H1 (cell line): ENCODE measurements at regions not wholly inside any gene's neighbourhood (a gene's known extent, or its start where the extent isn't known, plus 50 kb on each side); places are given as distances from the start of the nearest gene placed in this dataset.

ENCODE experiments used
- CTCF ChIA-PET: fragments of 300-600 bp; sonication (Branson Sonifier 250); formaldehyde crosslinking; loops from one replicate; lab custom pipeline; 2021; ENCODE audit not compliant: partially characterized antibody; lab: Charles Lee
- POLR2A ChIA-PET: fragments of 300-600 bp; sonication (Branson Sonifier 250); formaldehyde crosslinking; loops from one replicate; lab custom pipeline; 2021; ENCODE audit warnings: inconsistent platforms; ENCODE audit not compliant: partially characterized antibody; lab: Charles Lee
- DNase-seq, 2 experiments: peaks; one replicate each; pipeline versions ENCODE4 v3.0.0 to v3.0.0-alpha.2; 2010 to 2022; ENCODE audit warnings: low spot score in 2 of 2, low read depth in 1 of 2, mixed read lengths in 1 of 2
- FAIRE-seq: peaks from 2 replicates; lab custom pipeline; 2011; peaks lifted over from hg19 to GRCh38; lab: Jason Lieb, UNC
- H2AFZ ChIP-seq: 2 replicates; pipeline ENCODE4 v1.8.1; 2012; ENCODE audit warnings: low read length, inconsistent platforms
- H2AK5ac ChIP-seq: 2 replicates; pipeline ENCODE4 v1.6.1; 2013; ENCODE audit warnings: low read depth, low read length
- H2BK120ac ChIP-seq: replicated peaks from 2 replicates; pipeline ENCODE3; 2013; ENCODE audit warnings: low read depth, low read length, inconsistent platforms
- H2BK12ac ChIP-seq: 2 replicates; pipeline ENCODE4 v1.6.1; 2013; ENCODE audit warnings: low read depth, low read length
- H2BK15ac ChIP-seq: 2 replicates; pipeline ENCODE4 v1.6.1; 2013; ENCODE audit warnings: low read length
- H2BK20ac ChIP-seq: 2 replicates; pipeline ENCODE4 v1.6.1; 2013; ENCODE audit warnings: low read length
- H2BK5ac ChIP-seq: 2 replicates; pipeline ENCODE4 v1.6.1; 2013; ENCODE audit warnings: low read depth, low read length
- H3K14ac ChIP-seq: 2 replicates; pipeline ENCODE4 v1.6.1; 2013; ENCODE audit warnings: inconsistent platforms; ENCODE audit not compliant: insufficient read length
- H3K18ac ChIP-seq: 2 replicates; pipeline ENCODE4 v1.6.1; 2013; ENCODE audit warnings: low read length; ENCODE audit errors: extremely low read depth
- H3K23ac ChIP-seq: 2 replicates; pipeline ENCODE4 v1.6.1; 2013; ENCODE audit warnings: inconsistent platforms; ENCODE audit not compliant: insufficient read length
- H3K23me2 ChIP-seq: 2 replicates; pipeline ENCODE4 v1.6.1; 2013; ENCODE audit warnings: low read depth, low read length
- H3K27ac ChIP-seq: 2 replicates; pipeline ENCODE4 v1.6.1; 2011; ENCODE audit warnings: low read depth, low read length, inconsistent platforms
- H3K27me3 ChIP-seq, 4 experiments: replicated peaks in 1 of 4; 1 replicate in 1 of 4; 2 replicates in 3 of 4; pipeline versions ENCODE4 v1.6.1 to v1.8.1; 2011 to 2013; ENCODE audit warnings: low read length in 3 of 4, mild to moderate bottlenecking in 3 of 4, inconsistent platforms in 2 of 4, mixed read lengths in 2 of 4, moderate library complexity in 1 of 4; ENCODE audit not compliant: control insufficient read depth in 3 of 4, insufficient read depth in 3 of 4; ENCODE audit errors: extremely low read depth in 1 of 4
- H3K36me3 ChIP-seq, 4 experiments: 2 replicates each; pipeline versions ENCODE4 v1.6.1 to v1.8.1; 2011 to 2013; ENCODE audit warnings: mild to moderate bottlenecking in 4 of 4, low read length in 3 of 4, moderate library complexity in 2 of 4, control low read depth in 1 of 4, inconsistent platforms in 1 of 4; ENCODE audit not compliant: insufficient read depth in 4 of 4, control insufficient read depth in 2 of 4
- H3K4ac ChIP-seq: replicated peaks from 2 replicates; pipeline ENCODE3; 2013; ENCODE audit warnings: low read length, low read depth, mixed read lengths, inconsistent platforms; ENCODE audit not compliant: insufficient read length
- H3K4me1 ChIP-seq, 4 experiments: replicated peaks in 1 of 4; 1 replicate in 1 of 4; 2 replicates in 3 of 4; pipeline versions ENCODE4 v1.6.1 to v1.8.1; 2011 to 2013; ENCODE audit warnings: low read length in 3 of 4, inconsistent platforms in 2 of 4, mixed read lengths in 1 of 4; ENCODE audit not compliant: insufficient read depth in 4 of 4, control insufficient read depth in 3 of 4
- H3K4me2 ChIP-seq, 2 experiments: 2 replicates each; pipeline versions ENCODE4 v1.6.1 to v1.8.1; 2011 to 2013; ENCODE audit warnings: low read depth in 2 of 2, low read length in 2 of 2, control low read depth in 1 of 2, inconsistent platforms in 1 of 2, mild to moderate bottlenecking in 1 of 2; ENCODE audit not compliant: insufficient read depth in 1 of 2
- H3K4me3 ChIP-seq, 4 experiments: fragments of 200-600, 300-600 bp in 1 of 4; sonication (generic), shearing (Covaris generic), sonication (Bioruptor Twin) in 1 of 4; 2 replicates each; pipeline versions ENCODE4 v1.5.1 to v1.8.1; 2011 to 2016; ENCODE audit warnings: low read length in 4 of 4, low read depth in 3 of 4, control low read depth in 2 of 4, inconsistent platforms in 2 of 4, mild to moderate bottlenecking in 2 of 4, mixed read lengths in 1 of 4, moderate library complexity in 1 of 4; ENCODE audit not compliant: insufficient read depth in 2 of 4; ENCODE audit errors: extremely low read depth in 1 of 4
- H3K56ac ChIP-seq: replicated peaks from 2 replicates; pipeline ENCODE3; 2013; ENCODE audit warnings: low read depth, mild to moderate bottlenecking, mixed read lengths, low read length, inconsistent platforms; ENCODE audit not compliant: insufficient read length
- H3K79me1 ChIP-seq: 2 replicates; pipeline ENCODE4 v1.6.1; 2013; ENCODE audit warnings: low read depth, low read length, control low read depth
- H3K79me2 ChIP-seq, 2 experiments: 2 replicates each; pipeline versions ENCODE4 v1.6.1 to v1.8.1; 2012 to 2013; ENCODE audit warnings: low read length in 2 of 2, mild to moderate bottlenecking in 2 of 2, inconsistent platforms in 1 of 2; ENCODE audit not compliant: insufficient read depth in 2 of 2, control insufficient read depth in 1 of 2
- H3K9ac ChIP-seq, 4 experiments: replicated peaks in 1 of 4; 1 replicate in 1 of 4; 2 replicates in 3 of 4; pipeline versions ENCODE4 v1.6.1 to v1.8.1; 2011 to 2013; ENCODE audit warnings: low read depth in 3 of 4, low read length in 3 of 4, control low read depth in 2 of 4, mild to moderate bottlenecking in 2 of 4, moderate library complexity in 2 of 4, inconsistent platforms in 1 of 4; ENCODE audit errors: extremely low read depth in 1 of 4
- H3K9me3 ChIP-seq, 2 experiments: 2 replicates each; pipeline versions ENCODE4 v1.6.1 to v1.8.1; 2012 to 2013; ENCODE audit warnings: mild to moderate bottlenecking in 2 of 2, moderate library complexity in 2 of 2, control low read depth in 1 of 2, inconsistent platforms in 1 of 2, low read depth in 1 of 2, low read length in 1 of 2, mixed read lengths in 1 of 2; ENCODE audit not compliant: insufficient read depth in 2 of 2
- H4K20me1 ChIP-seq, 2 experiments: replicated peaks in 1 of 2; 2 replicates each; pipeline versions ENCODE3 to v1.8.1; 2011 to 2013; ENCODE audit warnings: inconsistent platforms in 2 of 2, low read length in 2 of 2, mild to moderate bottlenecking in 1 of 2; ENCODE audit not compliant: insufficient read depth in 2 of 2, control insufficient read depth in 1 of 2
- H4K5ac ChIP-seq: 2 replicates; pipeline ENCODE4 v1.6.1; 2013; ENCODE audit warnings: low read length, low read depth, mixed read lengths, inconsistent platforms; ENCODE audit not compliant: insufficient read length
- H4K8ac ChIP-seq: 2 replicates; pipeline ENCODE4 v1.8.0; 2013; ENCODE audit warnings: mild to moderate bottlenecking, moderate library complexity, low read length, inconsistent platforms; ENCODE audit not compliant: insufficient read depth; ENCODE audit errors: extremely low read depth
- H4K91ac ChIP-seq: replicated peaks from 2 replicates; pipeline ENCODE3; 2013; ENCODE audit warnings: low read length, mixed read lengths, inconsistent platforms; ENCODE audit not compliant: insufficient read length
- BCL11A ChIP-seq, 2 experiments: IDR thresholded peaks; one replicate each; pipeline ENCODE4 v1.6.1; 2011; ENCODE audit warnings: low read depth in 2 of 2, low read length in 2 of 2, mild to moderate bottlenecking in 2 of 2
- CEBPB ChIP-seq: IDR thresholded peaks from 2 replicates; pipeline ENCODE4 v1.6.1; 2012; ENCODE audit warnings: low read depth, low read length
- FOSL1 ChIP-seq: IDR thresholded peaks from 2 replicates; pipeline ENCODE4 v1.6.1; 2011; ENCODE audit warnings: mild to moderate bottlenecking, low read depth, low read length, moderate library complexity; ENCODE audit not compliant: insufficient read depth
- GTF2F1 ChIP-seq: IDR thresholded peaks from 2 replicates; pipeline ENCODE4 v1.6.1; 2012; ENCODE audit warnings: low read depth, low read length, improper control_type of control experiment, borderline replicate concordance
- NANOG ChIP-seq: IDR thresholded peaks from 2 replicates; pipeline ENCODE4 v1.6.1; 2011; ENCODE audit warnings: low read length, low read depth, mild to moderate bottlenecking, inconsistent platforms; ENCODE audit not compliant: insufficient read depth, poor library complexity, severe bottlenecking
- RAD21 ChIP-seq, 2 experiments: IDR thresholded peaks in 1 of 2; conservative IDR thresholded peaks in 1 of 2; 2 replicates each; pipeline ENCODE4 v1.6.1; 2011; ENCODE audit warnings: low read depth in 2 of 2, low read length in 2 of 2, improper control_type of control experiment in 1 of 2, inconsistent platforms in 1 of 2, mild to moderate bottlenecking in 1 of 2, moderate library complexity in 1 of 2
- SAP30 ChIP-seq: fragments of 300-600 bp; sonication (generic); IDR thresholded peaks from 2 replicates; pipeline ENCODE4 v1.7.1; 2012; ENCODE audit warnings: low read length, moderate library complexity, mild to moderate bottlenecking, inconsistent platforms; ENCODE audit not compliant: insufficient read depth, insufficient replicate concordance
- SIX5 ChIP-seq: IDR thresholded peaks from 2 replicates; pipeline ENCODE4 v1.6.1; 2011; ENCODE audit warnings: mild to moderate bottlenecking, low read depth, low read length
- SRF ChIP-seq: IDR thresholded peaks from 2 replicates; pipeline ENCODE4 v1.6.1; 2011; ENCODE audit warnings: mild to moderate bottlenecking, low read depth, low read length, moderate library complexity
- TAF7 ChIP-seq: optimal IDR thresholded peaks from 2 replicates; pipeline ENCODE3; 2011; ENCODE audit warnings: low read depth, mild to moderate bottlenecking, inconsistent platforms, low read length, moderate library complexity, borderline replicate concordance
- USF2 ChIP-seq: IDR thresholded peaks from 2 replicates; pipeline ENCODE4 v1.6.1; 2011; ENCODE audit warnings: low read length, improper control_type of control experiment
- YY1 ChIP-seq: IDR thresholded peaks from 2 replicates; pipeline ENCODE4 v1.6.1; 2011; ENCODE audit warnings: low read depth, mild to moderate bottlenecking, low read length
- WGBS, 2 experiments: shearing (Covaris generic) in 1 of 2; methylation state at CpG; one replicate each; pipeline versions ENCODE4 v1.1.6 to v1.1.7; 2013 to 2015; ENCODE audit warnings: low lambda C conversion rate in 2 of 2, mixed read lengths in 2 of 2, inconsistent platforms in 1 of 2, low coverage in 1 of 2, missing lambda C conversion rate in 1 of 2; ENCODE audit not compliant: insufficient replicate concordance in 2 of 2, insufficient coverage in 1 of 2, insufficient read length in 1 of 2; ENCODE audit errors: extremely low coverage in 1 of 2, missing lambda C conversion rate in 1 of 2; 5-methylcytosine and 5-hydroxymethylcytosine counted together

- 90% methylated on average over 2 of the region's 2 CpGs; no CpG with 5 or more reads in 1 of the 2 experiments for WGBS, 2 experiments
- H3K4me1 ChIP-seq: peaks cover 3 to 18% (median 16%) of the 10 kb centered on the region in 4 experiments; a peak in 6 of 7 replicates
- H3K79me1 ChIP-seq: no peaks in the 10 kb centered on the region
- H3K27me3 ChIP-seq: no peaks in the 10 kb centered on the region
- ChIA-PET POLR2A (no interaction called here), CTCF (interaction anchor here (0.7 to 1.0 kb wide), 2 partner anchors 13 to 877 kb away, joined by 3 to 4 read pairs; no protein-coding TSS in a partner anchor)
- no peak overlapping the region for H2BK120ac ChIP-seq
- no peak for DNase-seq
- H2BK20ac ChIP-seq: no peak overlapping the region
- no peaks in the 10 kb centered on the region for H3K79me2 ChIP-seq
- H2AFZ ChIP-seq: no peak overlapping the region
- no peak for FAIRE-seq
- no peak overlapping the region for H2BK5ac ChIP-seq
- H3K4me2 ChIP-seq: no peak overlapping the region
- no peaks in the 10 kb centered on the region for H3K23me2 ChIP-seq
- no peak overlapping the region for H3K56ac ChIP-seq
- no peak overlapping the region for H3K4me3 ChIP-seq
- no peak overlapping the region for H2BK15ac ChIP-seq
- no peak overlapping the region for H4K91ac ChIP-seq
- H3K14ac ChIP-seq: no peak overlapping the region
- no peak overlapping the region for H4K5ac ChIP-seq
- no peak overlapping the region for H3K18ac ChIP-seq
- H3K4ac ChIP-seq: no peak overlapping the region
- no peak overlapping the region for H2AK5ac ChIP-seq
- H3K23ac ChIP-seq: no peak overlapping the region
- H2BK12ac ChIP-seq: no peak overlapping the region
- H3K27ac ChIP-seq: no peak overlapping the region
- H3K36me3 ChIP-seq: no peaks in the 10 kb centered on the region
- H3K9ac ChIP-seq: no peak overlapping the region
- H4K8ac ChIP-seq: no peak overlapping the region
- H4K20me1 ChIP-seq: no peaks in the 10 kb centered on the region
- no peaks in the 10 kb centered on the region for H3K9me3 ChIP-seq
- TF ChIP-seq NANOG (no peak), RAD21 (IDR thresholded peaks at IDR 0.05 in 1 of 2, conservative IDR thresholded peaks at IDR 0.05 in 1 of 2; ENCODE audit: low read depth in 2 of 2, low read length in 2 of 2) (no peak), BCL11A (IDR thresholded peaks at IDR 0.05; ENCODE audit: low read depth in 2 of 2, low read length in 2 of 2) (no peak), SRF (no peak), CEBPB (no peak), SAP30 (no peak), GTF2F1 (no peak), TAF7 (no peak), SIX5 (no peak), USF2 (no peak), YY1 (no peak), FOSL1 (no peak)
These were observed 142.5 kb upstream of the SPACA1 start for GRCh38 chr6:87905101-87905641.
